ENCODE measurements at regions not wholly inside any gene's neighbourhood (a gene's known extent, or its start where the extent isn't known, plus 50 kb on each side); places are given as distances from the start of the nearest gene placed in this dataset.
A peak's percentile ranks its signal among the peaks of the same experiment; 100 is the strongest.

DNA sequence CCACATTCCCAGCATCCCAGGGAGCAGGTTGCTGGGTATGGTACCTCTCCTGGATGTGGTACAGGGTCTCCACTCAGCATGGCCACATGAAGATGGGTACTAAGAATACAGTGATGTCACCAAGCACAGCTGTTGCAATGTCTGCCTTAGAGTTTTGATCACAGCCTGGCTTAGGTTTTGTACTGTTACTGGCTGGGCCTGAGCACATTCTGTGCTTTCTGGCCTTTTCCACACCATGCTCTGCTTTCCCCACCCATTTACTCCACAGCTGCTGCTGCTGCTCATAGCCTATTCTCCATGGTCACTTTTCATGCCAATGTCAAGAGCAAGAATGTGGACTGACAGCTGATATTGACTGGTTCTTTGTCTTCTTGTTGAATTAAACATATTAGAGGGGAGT, 481.9 kb downstream of the ARHGEF28 start:
- no peak for DNase-seq

DNA sequence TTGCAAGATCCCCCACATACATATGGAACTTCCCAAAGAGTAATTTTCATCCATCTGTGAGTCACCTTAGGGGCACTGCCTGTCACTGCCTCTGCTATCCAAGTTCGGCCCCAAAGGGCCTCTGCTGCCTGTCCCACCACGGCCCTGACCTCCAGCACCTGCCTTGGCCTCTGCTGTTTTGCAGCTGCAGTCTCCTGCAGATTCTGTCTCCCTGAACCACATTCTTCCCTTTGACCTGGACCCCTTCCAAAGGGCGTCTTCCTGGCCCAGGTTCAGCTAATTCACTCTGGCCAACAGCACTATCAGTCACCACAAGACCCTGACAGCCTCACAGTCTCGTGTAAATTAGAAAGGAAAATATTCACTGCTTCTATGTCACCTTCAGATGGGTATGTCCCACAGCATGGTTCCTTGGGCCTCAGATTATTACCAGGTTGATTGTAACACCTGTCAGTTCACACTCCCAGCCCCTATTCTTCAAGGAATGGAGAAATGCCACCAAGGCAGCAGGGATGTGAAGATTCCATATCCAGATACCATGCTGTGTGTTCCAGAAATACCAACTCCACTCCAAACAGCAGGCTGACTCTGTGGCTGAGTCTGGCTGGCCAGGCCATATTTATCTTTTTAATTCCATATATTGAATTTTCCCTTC, 479.3 kb downstream of the ARHGEF28 start:
- peak; percentile 34 for DNase-seq

DNA sequence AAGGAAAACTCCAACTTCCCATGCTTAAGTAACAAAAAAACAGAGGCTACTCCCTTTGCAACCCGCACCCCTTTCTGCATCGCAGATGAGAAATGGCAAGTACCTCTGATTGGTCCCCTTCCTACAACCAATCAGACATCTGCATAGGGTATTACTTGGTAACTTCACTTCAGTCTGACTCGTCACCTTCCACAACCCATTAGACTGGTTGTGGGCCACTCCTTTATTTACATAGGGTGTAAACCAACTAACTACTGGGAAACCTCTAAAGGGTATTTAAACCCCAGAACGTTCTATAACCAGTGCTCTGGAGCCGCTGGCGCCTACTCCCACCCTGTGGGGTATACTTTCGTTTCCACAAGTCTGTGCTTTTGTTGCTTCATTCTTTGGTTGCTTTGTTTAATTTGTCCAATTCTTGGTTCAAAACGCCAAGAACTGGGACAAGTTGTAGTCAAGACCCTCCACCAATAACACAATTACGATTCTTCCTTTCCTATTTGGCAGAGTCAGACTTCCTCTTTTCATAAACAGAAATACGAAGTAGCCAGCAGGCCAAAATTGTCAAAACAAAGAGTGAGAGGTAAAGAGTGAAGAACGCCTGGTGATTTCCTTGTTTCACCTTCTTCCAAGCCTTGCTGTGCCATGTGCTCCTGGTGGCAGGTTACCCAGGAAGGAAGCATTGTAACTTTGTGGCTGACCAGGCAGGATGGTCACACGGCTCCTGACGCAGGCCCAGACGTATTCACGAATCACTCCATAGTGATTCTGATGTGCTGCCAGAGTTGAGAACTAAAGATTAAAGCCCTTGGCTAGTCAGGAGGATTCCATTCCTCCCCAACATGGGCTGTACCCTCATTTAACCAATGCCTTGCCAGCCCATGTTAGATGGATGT, 477.4 kb downstream of the ARHGEF28 start:
- no peak for DNase-seq

DNA sequence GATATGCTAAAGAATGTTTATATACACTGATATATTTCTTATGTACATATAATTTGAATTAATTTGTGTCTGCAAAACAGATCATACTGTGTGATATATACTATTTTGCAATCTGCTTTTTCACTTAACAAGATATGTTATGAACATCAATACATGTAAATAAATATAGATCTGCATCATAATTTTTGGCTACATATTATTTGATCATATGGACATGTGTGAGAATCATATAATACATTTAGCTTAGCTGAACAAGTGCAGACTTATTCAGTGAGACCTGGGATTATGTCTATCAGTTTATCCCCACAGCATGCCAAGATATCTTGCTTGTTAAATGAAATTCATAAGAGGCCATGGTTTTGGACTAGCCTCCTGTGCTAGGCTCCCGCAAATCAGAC, 474.3 kb downstream of the ARHGEF28 start:
- no peak for DNase-seq

DNA sequence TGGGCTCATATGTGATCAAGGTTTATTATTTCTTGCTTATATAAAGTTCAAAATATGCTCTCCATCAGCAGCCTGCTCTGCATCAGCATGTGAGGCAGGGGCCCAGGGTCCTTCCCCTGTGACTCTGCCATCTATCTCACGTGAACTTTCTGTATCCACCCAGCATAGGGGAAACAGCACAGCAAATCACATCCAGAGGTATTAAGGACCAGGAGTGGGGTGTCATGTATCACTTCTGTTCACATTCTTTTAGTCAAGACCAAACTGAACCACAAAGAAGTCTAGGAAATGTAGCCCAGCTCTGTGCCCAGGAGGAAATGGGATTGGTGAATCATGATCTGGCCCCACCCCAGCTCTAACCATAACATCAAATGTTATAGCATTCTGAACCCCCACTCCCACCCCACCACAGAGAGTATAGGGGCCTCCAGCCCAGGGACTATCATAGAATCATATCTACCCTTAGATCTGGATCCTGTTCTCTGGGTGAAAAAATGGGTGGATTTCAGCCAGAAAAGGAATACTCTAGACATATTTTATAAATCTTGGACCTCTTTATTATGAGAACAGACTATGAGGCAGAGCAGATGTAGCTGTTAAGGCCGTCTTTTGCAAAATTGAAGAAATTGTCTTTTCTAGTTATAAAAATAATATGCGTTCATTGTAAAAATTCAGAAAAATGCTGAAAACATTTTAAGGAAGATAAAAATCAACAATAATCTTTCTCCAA, 473.7 kb downstream of the ARHGEF28 start:
- DNase-seq = no peak

DNA sequence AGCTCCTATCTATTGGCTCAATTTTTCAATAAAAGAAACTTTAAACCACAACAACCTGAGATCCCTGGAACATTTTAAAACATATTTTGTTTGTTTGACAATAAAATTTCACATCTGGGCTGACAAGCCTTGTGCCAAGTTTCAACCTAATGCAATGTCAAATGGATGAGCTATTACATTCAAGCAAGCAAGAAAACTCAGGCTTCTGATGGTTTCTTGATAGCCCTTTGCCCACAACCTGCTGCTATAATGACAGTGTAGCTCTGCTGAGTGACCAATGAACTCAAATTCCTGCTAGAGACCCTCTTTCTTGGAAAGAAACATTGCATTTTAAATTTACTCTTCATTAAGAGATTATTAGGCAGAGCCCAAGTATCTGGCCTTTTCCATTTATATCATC, 472.9 kb downstream of the ARHGEF28 start:
- no peak for DNase-seq

DNA sequence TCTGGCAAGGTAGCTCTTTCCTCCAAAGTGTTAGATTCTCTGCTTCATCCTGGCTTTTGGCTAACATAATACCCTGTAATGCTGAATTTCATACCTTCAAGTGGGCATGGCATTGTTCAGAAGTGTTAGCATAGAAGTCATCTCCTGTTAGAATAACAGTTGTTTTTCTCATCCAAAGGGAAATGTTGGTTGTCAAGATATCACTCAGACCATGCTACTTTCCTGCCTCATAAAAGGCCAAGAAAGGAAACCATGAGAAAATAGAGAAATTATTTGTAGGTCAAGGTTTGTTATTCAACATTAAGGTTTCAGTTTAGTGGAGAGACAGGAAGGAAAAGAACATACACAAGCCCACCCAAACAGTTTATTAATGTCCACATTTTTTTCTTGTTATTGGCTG, 472.5 kb downstream of the ARHGEF28 start:
- no peak for DNase-seq

DNA sequence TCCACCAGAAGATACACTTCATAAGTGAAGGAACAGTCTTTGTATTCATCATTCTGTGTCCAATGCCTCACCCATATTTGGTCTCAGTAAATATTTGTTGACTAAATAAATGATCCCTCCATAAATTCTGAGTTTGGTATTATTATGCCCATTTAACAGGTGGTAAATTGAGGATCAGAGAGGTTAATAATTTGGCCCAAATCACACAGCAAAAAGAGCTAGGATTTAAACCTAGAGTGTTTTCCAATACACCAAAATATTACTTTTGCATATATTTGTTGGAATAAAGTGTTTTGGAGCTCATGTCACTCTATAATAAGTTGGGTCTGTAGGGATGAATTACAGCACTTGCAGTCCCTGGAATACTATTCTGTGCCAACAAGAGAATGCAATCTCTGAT, 470.3 kb downstream of the ARHGEF28 start:
- no peak for DNase-seq

DNA sequence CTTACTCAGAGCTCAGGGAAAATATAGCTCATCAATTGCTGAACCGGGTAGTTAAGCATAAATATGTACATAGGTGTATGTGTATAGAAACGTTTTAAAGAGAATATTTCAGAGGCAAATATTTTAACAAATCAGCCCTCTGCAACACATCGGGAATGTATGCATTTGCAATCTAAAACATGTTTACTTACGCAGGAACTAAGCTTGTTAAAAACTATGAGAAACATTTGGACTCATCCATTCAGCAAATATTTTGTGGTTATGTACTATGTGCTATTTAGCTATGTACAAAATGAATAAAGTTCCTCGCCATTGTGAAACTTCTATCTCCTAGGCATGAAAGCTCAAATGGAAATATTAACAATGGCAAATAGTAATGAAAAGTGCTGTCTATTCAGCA, 469.9 kb downstream of the ARHGEF28 start:
- no peak for DNase-seq

DNA sequence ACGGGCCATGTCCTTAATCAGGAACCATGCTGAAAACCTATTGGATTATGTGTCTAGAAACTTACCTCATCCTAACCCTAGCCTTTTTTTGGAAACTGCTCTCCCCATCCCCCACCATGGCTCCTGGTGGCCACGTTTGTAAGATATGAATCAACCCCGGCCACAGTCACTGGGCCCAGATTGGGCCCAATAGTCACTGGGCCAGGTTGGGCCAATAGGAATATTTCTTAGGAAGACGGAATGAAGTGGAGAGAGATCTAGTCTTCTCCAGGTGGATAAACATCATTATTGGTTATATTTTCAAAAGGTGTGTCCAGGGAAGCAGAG, 468.7 kb downstream of the ARHGEF28 start:
- DNase-seq = no peak

DNA sequence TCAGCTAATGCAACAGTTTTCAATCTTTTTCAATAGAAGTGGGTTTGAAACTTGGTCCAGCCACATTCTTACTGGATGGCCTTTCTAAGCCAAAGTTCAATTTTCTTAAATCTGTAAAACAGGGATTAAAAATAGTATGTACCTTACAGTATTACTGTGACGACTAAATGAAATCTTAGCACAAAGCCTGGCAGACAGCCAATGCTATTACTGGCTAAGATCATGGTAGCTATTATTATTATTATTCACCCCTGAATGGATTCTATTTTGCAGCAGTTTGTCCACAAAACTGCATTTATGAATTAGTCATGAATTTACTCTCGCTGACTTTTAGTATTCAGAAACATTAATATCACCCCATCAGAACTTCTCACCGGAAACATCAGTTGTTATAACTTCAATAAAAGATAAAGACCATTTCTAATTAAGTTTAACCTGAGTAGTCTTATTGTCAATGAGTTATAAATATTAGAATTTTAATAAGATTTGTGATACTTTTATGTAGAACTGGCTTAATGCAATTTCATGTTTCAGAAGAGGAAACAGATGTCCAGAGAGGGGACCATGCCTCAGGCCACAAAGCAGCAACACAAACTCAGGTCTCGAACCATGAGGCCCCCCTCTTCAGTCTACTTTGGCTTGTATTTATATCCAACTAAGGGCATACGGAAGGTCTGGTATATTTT, 468.2 kb downstream of the ARHGEF28 start:
- DNase-seq = peak; percentile 56

DNA sequence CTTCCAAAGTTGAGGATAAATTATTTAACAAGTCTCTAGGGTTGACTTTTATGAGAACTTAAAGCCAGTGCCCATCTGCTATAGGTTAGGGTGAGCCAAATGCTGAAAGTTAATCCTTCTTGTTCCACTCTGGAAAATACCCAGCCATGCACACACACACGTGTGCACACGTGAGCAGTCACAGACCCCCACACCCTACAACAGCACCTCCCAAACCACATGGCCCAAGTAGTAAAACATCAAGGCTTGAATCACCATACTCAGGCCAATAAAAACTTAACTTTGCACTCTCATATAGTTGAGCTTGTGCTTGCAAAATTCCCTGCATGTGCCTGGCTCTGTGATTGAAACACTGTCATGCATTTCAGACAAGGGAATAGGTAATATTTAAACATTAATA, 467.6 kb downstream of the ARHGEF28 start:
- DNase-seq = no peak

DNA sequence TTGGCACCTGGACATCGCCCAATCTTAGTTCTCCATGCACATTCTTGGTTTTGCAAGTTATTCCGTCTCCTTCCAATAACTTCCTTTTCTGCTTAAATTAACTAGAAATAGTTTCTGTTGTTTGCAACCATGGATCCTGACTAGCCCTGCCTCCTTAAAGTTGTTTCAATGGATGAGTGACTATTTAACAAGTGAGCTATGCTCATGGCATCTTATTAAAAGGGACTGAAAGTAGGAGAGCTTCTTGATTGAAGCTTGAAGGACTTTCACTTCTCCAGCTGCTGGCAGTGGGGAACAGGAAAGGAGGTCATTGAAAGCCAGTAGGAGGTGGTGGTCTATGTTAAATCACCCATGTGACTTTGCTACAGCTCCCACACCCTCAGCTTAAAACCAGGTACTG, 466.8 kb downstream of the ARHGEF28 start:
- no peak for DNase-seq

DNA sequence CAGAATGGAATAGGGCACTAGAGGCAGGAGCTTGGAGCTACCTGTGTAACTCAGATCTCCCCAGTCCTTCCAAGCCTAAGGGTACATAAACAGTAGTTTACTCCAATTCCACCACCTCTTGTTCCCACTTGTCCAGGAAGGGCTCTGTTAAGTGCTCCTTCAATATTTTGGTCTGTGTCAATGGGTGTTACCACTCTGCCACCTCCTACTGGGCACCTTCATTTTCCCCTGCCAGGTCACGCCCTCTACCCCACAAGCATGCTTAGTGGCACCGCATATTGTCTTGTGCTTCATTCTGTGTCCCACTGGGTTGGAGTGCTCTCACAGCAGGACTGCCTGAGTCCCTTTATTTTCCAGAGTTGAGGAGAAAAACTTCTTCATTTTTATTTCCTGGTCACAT, 459.8 kb downstream of the ARHGEF28 start:
- DNase-seq = peak; percentile 78

DNA sequence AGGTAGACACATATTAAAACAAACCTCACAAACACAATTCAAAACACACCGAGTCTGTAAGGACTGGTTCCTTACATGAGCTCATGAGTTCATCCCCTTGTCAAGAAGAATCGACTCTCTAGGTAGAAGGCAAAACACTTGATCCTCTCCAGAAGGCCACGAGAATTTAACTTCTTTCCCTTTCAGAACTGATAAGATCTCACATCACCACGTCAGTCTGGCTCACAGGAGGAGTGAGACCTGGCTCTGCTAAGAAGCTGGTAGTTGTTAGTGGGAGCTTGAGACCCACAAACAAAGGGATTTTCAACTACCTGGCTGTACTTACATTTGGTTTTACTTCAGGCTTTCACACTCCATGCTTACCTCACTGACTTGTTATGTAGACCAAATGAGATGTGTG, 459.2 kb downstream of the ARHGEF28 start:
- no peak for DNase-seq

DNA sequence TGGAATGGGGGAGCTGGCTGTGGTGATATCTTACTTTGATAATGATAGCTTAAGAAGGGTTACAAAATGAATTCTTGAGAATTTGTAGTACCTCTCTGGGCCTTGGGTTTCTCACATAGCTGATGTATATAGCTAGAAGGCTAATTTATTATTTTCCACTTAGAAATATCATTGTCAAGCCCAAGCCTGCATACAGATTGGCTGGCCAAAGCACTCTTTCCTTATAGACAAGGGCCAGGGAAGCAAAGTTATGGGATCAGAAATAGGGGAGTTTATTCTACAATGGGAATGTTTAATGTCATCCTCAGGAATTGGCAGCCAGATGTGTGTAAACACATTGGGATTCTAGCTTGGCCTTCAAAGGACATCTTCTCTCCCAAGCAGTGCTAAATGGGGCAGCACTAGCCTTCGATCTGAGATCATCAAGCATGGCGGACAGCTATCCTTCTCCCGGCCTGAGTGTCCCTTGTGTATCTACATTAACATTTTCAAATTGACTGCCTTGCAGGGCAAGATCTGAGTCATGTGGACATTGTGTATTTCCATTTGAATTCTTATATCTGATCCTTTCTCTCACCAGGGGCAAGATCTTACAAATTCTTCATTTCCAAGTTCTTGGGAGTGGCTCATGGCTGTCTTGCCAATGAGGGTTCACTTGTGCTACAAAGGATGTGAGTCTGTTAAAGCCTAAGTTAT, 457.2 kb downstream of the ARHGEF28 start:
- no peak for DNase-seq

DNA sequence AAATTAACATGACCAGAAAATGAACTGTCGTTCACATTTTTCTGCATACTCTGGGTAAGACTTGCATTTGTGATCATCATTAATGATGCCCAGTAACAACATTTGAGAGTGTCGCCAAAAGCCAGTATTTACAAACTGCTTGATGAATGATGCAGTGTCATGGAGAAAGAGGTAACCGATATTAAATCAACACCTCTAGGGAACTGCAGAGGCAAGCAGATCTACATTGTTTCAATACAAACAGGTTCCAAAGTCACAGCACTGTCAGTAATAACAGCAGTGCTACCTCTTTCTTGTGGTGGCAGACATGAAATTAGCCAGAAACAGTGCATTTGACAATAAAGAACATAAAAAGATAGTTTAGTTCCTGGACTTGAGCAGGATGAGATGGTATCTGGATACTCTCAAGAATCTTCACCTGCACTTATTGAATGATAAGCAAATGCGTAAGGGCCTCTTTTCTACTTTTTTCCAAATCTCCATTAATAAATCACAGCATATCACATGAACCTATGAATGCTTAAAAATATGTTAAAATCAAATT, 456.6 kb downstream of the ARHGEF28 start:
- DNase-seq = peak; percentile 74

DNA sequence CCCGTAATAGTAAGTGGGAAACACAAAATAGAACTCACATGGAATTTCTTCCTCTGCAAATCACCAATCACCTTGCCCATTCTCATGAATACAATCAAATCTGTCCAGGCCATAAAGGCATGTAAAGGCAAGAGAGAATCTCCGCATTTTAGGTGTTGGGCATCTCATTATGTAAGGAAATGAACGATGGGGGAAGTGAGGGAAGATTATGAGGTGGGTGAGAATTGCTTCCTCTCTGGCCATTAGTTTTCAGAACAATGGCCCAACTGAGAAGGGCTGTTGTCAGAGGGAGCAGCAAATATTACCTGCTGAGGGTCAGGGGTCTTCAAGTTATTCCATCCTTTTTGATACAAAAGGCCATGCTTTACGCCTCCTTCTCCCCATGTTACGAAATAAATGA, 455.1 kb downstream of the ARHGEF28 start:
- peak; percentile 75 for DNase-seq

DNA sequence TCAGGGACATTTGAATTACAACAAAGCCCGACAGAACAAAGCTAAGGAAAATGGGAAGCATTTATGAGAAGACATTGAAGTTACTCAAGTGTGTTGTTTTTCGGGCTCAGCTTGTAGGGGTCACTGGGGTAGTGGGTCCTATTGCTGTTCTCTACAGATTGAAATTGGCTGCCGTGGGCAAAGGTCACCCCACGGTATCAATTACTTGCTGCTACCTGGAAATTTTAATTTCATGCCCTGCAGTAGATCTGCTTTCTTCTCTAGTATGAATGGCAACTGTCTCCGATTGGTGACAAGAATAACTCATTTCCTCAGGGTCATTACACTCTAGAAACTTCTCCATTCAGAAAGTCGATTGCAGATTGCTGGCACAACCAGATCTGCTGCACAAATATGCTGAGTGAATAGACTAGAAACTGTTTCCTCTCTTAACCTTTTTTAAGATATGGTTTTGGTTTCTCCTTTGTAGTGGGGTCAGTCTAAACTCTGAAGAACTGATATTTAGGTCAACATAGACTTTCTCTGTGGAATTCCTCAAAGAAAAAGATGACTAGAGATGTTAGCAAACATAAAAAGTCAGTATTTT, 454.1 kb downstream of the ARHGEF28 start:
- no peak for DNase-seq

DNA sequence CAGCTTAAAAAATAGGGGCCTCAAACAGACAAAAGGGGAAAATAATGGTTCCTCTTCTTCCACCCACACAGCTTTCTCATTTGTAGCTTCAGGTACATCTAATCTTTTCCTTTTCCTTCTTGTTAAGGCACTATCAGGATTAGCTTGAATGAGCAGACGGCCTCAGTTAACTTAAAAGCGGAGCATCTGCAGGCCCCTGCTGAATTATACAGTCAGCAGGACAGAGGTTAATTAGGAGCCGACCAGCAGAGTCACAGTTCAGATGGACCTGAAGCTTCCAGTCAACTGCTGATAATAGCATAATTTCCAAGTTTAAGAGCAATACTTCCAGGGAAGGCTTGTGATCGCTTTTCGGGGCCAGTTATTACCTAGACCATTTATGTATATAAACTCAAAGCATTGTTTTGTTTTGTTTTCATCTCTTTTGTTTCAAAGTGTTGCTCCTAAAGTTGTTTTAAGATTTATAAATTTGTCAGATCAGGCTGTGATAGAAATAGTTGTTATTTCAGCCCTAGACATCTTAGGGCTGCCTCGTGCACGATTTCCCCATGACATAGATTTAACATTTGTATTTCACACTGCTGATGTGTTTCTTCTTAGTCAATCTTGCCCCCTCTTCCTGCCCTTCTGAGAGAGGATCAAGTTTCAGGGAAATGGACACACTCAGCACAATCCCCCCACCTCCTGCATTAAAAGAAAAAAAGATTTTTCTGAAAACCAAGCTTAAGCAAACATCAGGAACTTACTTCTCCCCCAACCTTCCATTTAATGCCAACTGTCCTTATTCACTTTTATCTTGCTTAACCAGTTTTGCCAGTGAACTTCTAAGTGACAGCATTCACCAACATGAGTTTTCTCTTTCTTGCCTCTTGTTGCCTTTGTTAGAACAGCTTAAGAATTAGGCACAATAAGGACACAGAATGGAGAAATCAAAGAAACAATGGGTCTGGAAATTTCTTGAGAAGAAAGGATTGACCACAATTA, 449.8 kb downstream of the ARHGEF28 start:
- peak; percentile 54 for DNase-seq

DNA sequence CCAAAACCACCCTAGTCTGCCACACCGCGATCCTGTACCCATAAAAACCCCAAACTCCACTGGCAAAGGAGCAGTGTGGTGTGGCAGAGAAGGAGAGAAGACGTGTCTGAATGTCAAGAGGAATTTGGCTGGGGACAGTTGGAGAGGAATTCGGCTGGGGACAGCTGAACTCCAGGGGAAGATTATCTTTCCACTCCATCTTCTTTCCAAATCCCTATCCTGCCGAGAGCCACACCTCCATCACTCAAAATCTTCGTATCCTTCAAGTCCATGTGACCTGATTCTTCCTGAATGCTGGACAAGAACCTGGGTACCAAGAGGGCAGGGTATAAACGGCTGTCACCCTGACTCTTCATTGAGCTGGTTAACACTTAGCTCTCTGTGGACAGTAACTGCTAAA, 448.1 kb downstream of the ARHGEF28 start:
- DNase-seq = no peak

Data from NCI-H69 (cell line).